ENCODE measurements at regions not wholly inside any gene's neighbourhood (a gene's known extent, or its start where the extent isn't known, plus 50 kb on each side); places are given as distances from the start of the nearest gene placed in this dataset.
A peak's percentile ranks its signal among the peaks of the same experiment; 100 is the strongest.

DNA sequence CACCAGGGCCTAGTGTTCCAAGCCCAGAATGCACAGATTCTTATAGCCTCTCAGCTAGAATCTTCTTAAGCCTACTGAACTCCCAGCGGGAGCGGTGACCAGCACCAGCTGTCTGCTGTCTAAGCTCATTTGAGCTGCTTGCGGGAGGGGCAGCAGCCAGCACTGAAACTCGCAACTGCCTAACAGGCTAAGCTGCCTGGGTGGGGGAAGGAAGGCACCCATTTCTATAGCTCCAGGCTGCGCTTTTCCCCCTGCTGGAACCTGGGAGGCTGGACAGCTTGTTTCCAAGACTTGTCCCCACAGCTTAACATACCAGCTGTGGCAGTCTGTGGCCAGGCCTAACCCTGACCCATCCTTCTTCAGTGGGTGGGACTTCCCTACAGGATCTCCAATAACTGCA is 512.9 kb downstream of the EFNA5 start:
- Histone ChIP-seq H3K79me1 (ENCODE audit: low read depth in 1 of 2, low read length in 2 of 2) (no peaks in the 10 kb centered on the region), H2AFZ (replicated peaks; ENCODE audit: low read length, poor library complexity) (peak overlapping the region; percentile 43), H3K4me2 (ENCODE audit: low read depth, low read length) (no peak overlapping the region), H3K36me3 (ENCODE audit: control insufficient read depth, insufficient read depth, low read length) (no peaks in the 10 kb centered on the region), H3K56ac (ENCODE audit: extremely low read depth, insufficient read depth, low read length) (no peak overlapping the region), H2BK120ac (ENCODE audit: low read depth, low read length) (no peak overlapping the region), H4K91ac (ENCODE audit: insufficient read depth, low read depth, low read length) (no peak overlapping the region), H2BK5ac (ENCODE audit: low read depth, low read length, poor library complexity, severe bottlenecking) (no peak overlapping the region), H3K14ac (replicated peaks; ENCODE audit: low read depth, low read length) (no peak overlapping the region), H2AK5ac (ENCODE audit: low read depth, low read length) (no peak overlapping the region), H3K18ac (ENCODE audit: low read depth, low read length) (no peak overlapping the region), H4K5ac (ENCODE audit: low read depth, low read length) (no peak overlapping the region), H3K4me1 (ENCODE audit: control insufficient read depth, insufficient read depth, low read length) (no peaks in the 10 kb centered on the region), H3K27me3 (ENCODE audit: control insufficient read depth, insufficient read depth, low read length) (no peaks in the 10 kb centered on the region), H4K20me1 (ENCODE audit: insufficient read depth, low read length) (no peaks in the 10 kb centered on the region), H3K27ac (ENCODE audit: insufficient read depth, low read length) (no peak overlapping the region), H2BK20ac (ENCODE audit: low read depth, low read length) (no peak overlapping the region), H2BK15ac (ENCODE audit: low read depth, low read length) (no peak overlapping the region), H3K9ac (ENCODE audit: low read depth, low read length) (no peak overlapping the region), H3K9me3 (ENCODE audit: control insufficient read depth, insufficient read depth, low read length) (no peaks in the 10 kb centered on the region), H4K8ac (ENCODE audit: low read depth in 2 of 2, low read length in 2 of 2) (no peak overlapping the region), H3K4me3 (ENCODE audit: insufficient read depth, low read depth, low read length) (no peak overlapping the region), H3K9me1 (ENCODE audit: insufficient read depth, low read length) (no peaks in the 10 kb centered on the region), H2AK9ac (replicated peaks; ENCODE audit: low read depth, low read length, poor library complexity) (no peak overlapping the region), H3K4ac (ENCODE audit: low read depth, low read length) (no peak overlapping the region), H3K23ac (ENCODE audit: low read depth, low read length) (no peak overlapping the region)
- dilution Hi-C loops (cut with HindIII; ENCODE audit: low sequenced_read_pairs, unreplicated experiment) (no loop called here), in situ Hi-C loops (cut with MboI; ENCODE audit: low sequenced_read_pairs) (no loop called here), intact Hi-C loops (cut with micrococcal nuclease) (no loop called here)
- TF ChIP-seq, protein P1, sequence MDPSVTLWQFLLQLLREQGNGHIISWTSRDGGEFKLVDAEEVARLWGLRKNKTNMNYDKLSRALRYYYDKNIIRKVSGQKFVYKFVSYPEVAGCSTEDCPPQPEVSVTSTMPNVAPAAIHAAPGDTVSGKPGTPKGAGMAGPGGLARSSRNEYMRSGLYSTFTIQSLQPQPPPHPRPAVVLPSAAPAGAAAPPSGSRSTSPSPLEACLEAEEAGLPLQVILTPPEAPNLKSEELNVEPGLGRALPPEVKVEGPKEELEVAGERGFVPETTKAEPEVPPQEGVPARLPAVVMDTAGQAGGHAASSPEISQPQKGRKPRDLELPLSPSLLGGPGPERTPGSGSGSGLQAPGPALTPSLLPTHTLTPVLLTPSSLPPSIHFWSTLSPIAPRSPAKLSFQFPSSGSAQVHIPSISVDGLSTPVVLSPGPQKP (IDR thresholded peaks at IDR 0.05; ENCODE audit: borderline replicate concordance, low read depth, low read length), result no peak
- TF ChIP-seq RCOR1 (IDR thresholded peaks at IDR 0.05; ENCODE audit: insufficient replicate concordance, low read length) (no peak), BHLHE40 (IDR thresholded peaks at IDR 0.05; ENCODE audit: low read depth, low read length) (no peak), RFX5 (IDR thresholded peaks at IDR 0.05; ENCODE audit: low read depth, low read length) (no peak), CHD1 (IDR thresholded peaks at IDR 0.05; ENCODE audit: low read depth, low read length) (no peak), RAD21 (IDR thresholded peaks at IDR 0.05; ENCODE audit: low read length) (no peak), POLR2A (IDR thresholded peaks at IDR 0.05; ENCODE audit: low read depth, low read length) (no peak), MAZ (IDR thresholded peaks at IDR 0.05; ENCODE audit: borderline replicate concordance, low read depth, low read length) (no peak), NFE2L2 (IDR thresholded peaks at IDR 0.05; ENCODE audit: low read depth, low read length) (no peak), CEBPB (IDR thresholded peaks at IDR 0.05; ENCODE audit: low read depth, low read length) (no peak), FOS (IDR thresholded peaks at IDR 0.05; ENCODE audit: low read depth, low read length) (no peak), MAFK (IDR thresholded peaks at IDR 0.05; ENCODE audit: low read depth, low read length) (no peak), SMC3 (IDR thresholded peaks at IDR 0.05; ENCODE audit: low read depth, low read length) (no peak), MXI1 (IDR thresholded peaks at IDR 0.05; ENCODE audit: borderline replicate concordance, low read depth, low read length) (no peak)
- TF ChIP-seq, protein P2, sequence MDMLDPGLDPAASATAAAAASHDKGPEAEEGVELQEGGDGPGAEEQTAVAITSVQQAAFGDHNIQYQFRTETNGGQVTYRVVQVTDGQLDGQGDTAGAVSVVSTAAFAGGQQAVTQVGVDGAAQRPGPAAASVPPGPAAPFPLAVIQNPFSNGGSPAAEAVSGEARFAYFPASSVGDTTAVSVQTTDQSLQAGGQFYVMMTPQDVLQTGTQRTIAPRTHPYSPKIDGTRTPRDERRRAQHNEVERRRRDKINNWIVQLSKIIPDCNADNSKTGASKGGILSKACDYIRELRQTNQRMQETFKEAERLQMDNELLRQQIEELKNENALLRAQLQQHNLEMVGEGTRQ (IDR thresholded peaks at IDR 0.05; ENCODE audit: low read depth, low read length), result no peak
- TF ChIP-seq, protein P3, sequence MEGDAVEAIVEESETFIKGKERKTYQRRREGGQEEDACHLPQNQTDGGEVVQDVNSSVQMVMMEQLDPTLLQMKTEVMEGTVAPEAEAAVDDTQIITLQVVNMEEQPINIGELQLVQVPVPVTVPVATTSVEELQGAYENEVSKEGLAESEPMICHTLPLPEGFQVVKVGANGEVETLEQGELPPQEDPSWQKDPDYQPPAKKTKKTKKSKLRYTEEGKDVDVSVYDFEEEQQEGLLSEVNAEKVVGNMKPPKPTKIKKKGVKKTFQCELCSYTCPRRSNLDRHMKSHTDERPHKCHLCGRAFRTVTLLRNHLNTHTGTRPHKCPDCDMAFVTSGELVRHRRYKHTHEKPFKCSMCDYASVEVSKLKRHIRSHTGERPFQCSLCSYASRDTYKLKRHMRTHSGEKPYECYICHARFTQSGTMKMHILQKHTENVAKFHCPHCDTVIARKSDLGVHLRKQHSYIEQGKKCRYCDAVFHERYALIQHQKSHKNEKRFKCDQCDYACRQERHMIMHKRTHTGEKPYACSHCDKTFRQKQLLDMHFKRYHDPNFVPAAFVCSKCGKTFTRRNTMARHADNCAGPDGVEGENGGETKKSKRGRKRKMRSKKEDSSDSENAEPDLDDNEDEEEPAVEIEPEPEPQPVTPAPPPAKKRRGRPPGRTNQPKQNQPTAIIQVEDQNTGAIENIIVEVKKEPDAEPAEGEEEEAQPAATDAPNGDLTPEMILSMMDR (conservative IDR thresholded peaks at IDR 0.05; ENCODE audit: low read depth, low read length), result no peak
- ChIA-PET CTCF (no interaction called here), POLR2A (ENCODE audit: unreplicated experiment) (interaction anchor here (0.6 kb wide), 1 partner anchor 55 kb away, joined by 4 read pairs; no protein-coding TSS in a partner anchor)
- DNase-seq (no peak), ATAC-seq (ENCODE audit: low read depth) (no peak)
- no CpG with 5 or more reads among the region's 5 CpGs for WGBS, 2 experiments (ENCODE audit: extremely low coverage in 2 of 2, insufficient read length in 1 of 2)
- no TSS peak for BruUV-seq (replicated peaks)

Measured in IMR-90 (cell line).